Retina (tissue), 1 donor: ENCODE measurements at regions not wholly inside any gene's neighbourhood (a gene's known extent, or its start where the extent isn't known, plus 50 kb on each side); places are given as distances from the start of the nearest gene placed in this dataset.
"Not testable (repeated sequence)": the region's sequence is repeated elsewhere in the genome, so short reads cannot be mapped to it uniquely, and the experiment has no call there.

Source experiments
- DNase-seq: peaks from one replicate; pipeline ENCODE4 v3.0.0-alpha.2; 2016

GRCh38 chr12:58425481-58426392 is 484.4 kb downstream of the ATP23 start:
- DNase-seq, result no peak

- not testable (repeated sequence) for DNase-seq
Measured at GRCh38 chr12:58426437-58426836, 485.1 kb downstream of the ATP23 start.

GRCh38 chr12:58433959-58434358 is 486.3 kb downstream of the LRIG3 start:
- DNase-seq, result no peak

GRCh38 chr12:58434726-58435125 is 485.6 kb downstream of the LRIG3 start:
- no peak for DNase-seq

GRCh38 chr12:58435647-58436046 is 484.7 kb downstream of the LRIG3 start:
- DNase-seq, result no peak

GRCh38 chr12:58441483-58441882 is 478.8 kb downstream of the LRIG3 start:
- no peak for DNase-seq

- DNase-seq, result no peak
Measured at GRCh38 chr12:58443273-58443980, 476.9 kb downstream of the LRIG3 start.

- DNase-seq, result no peak
Measured at GRCh38 chr12:58443981-58444371, 476.3 kb downstream of the LRIG3 start.

- no peak for DNase-seq
Measured at GRCh38 chr12:58450868-58451482, 469.3 kb downstream of the LRIG3 start.

- DNase-seq, result no peak
Measured at GRCh38 chr12:58452546-58452945, 467.8 kb downstream of the LRIG3 start.

GRCh38 chr12:58453306-58453705 is 467.0 kb downstream of the LRIG3 start:
- no peak for DNase-seq

- DNase-seq, result no peak
Measured at GRCh38 chr12:58455136-58455535, 465.2 kb downstream of the LRIG3 start.

GRCh38 chr12:58458102-58458501 is 462.2 kb downstream of the LRIG3 start:
- no peak for DNase-seq

- no peak for DNase-seq
Measured at GRCh38 chr12:58459191-58459590, 461.1 kb downstream of the LRIG3 start.

- no peak for DNase-seq
Measured at GRCh38 chr12:58463051-58463450, 457.3 kb downstream of the LRIG3 start.

GRCh38 chr12:58465418-58465817 is 454.9 kb downstream of the LRIG3 start:
- DNase-seq, result no peak

- DNase-seq, result no peak
Measured at GRCh38 chr12:58470266-58471010, 449.9 kb downstream of the LRIG3 start.

- DNase-seq, result no peak
Measured at GRCh38 chr12:58479401-58479800, 440.9 kb downstream of the LRIG3 start.

GRCh38 chr12:58481811-58482210 is 438.5 kb downstream of the LRIG3 start:
- no peak for DNase-seq

- no peak for DNase-seq
Measured at GRCh38 chr12:58487255-58487654, 433.0 kb downstream of the LRIG3 start.

- no peak for DNase-seq
Measured at GRCh38 chr12:58487678-58488161, 432.6 kb downstream of the LRIG3 start.

GRCh38 chr12:58489394-58489793 is 430.9 kb downstream of the LRIG3 start:
- DNase-seq, result no peak

GRCh38 chr12:58491306-58491705 is 429.0 kb downstream of the LRIG3 start:
- DNase-seq, result no peak
